GM21619 (cell line): ENCODE measurements at regions not wholly inside any gene's neighbourhood (a gene's known extent, or its start where the extent isn't known, plus 50 kb on each side); places are given as distances from the start of the nearest gene placed in this dataset.
A peak's percentile ranks its signal among the peaks of the same experiment; 100 is the strongest.

ENCODE experiments used
- ATAC-seq: cut with Tn5 transposase; IDR thresholded peaks from one replicate; pipeline ENCODE4 v1.9.1; 2021; ENCODE audit not compliant: unreplicated experiment

DNA sequence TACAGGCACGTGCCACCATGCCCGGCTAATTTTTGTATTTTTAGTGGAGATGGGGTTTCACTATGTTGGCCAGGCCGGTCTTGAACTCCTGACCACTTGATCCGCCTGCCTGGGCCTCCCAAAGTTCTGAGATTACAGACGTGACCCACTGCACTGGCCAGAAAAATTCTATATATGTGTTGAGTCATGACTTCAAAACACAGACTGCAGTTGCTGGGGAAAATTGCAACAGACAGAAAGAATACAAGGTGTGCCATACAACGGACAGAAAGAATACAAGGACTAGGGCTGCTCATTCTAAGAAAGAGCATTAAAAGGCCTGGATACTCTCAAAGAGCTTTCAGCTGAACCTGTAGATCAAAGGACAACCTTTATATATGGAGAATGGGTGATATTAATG lies 109.6 kb upstream of the ACSL4 start:
- no peak for ATAC-seq

GRCh38 chrX:109843963-109844751 lies 111.1 kb upstream of the ACSL4 start:
- ATAC-seq, result peak; percentile 43

GRCh38 chrX:109844986-109845385 lies 111.9 kb upstream of the ACSL4 start:
- no peak for ATAC-seq

- no peak for ATAC-seq
Observed at GRCh38 chrX:109845996-109846395, 112.9 kb upstream of the ACSL4 start.

DNA sequence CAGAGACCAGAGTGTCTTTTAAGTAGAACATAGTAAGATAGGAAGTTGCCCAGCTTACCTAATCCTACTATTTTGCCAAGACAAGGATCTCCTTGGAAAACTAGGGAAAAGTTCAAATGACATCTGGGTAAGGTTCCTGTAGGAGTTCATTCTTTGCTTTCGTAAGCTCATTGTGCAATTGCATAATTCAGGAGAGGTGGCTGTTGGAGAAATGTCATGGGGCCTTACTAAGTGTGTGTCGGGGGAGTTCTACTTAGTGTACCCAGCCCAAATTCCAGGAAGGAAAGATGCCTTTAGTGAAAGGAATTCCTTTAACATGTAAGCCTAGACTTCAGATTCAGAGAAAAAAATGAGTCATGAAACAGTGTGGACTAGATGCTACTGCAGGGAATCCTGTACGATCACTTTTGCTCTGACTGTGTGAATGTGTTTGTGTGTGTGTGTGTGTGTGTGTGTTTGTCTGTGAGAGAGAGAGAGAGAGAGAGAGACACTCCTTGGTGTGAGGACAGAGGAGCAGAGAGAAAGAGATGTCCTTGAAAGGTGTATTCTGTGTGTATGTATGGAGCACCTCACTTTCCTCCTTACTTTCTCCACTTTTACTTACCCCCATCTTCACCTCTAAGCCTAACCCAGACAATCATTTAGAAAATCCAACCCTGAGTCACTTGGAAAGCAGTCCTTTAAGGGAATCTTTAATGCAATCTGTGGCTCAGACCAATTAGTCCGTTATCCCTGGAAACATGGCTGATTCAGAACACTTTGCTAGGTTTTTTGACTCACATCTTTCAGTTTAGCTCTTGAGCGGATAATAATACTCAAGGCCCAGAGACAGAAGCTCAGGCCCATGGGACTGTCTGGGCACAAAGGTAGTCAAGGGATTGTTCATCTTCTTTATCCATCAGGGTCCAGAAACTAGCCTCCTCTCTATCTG lies 114.5 kb upstream of the ACSL4 start:
- ATAC-seq, result no peak

GRCh38 chrX:109848461-109849050 lies 115.5 kb upstream of the ACSL4 start:
- peak; percentile 88 for ATAC-seq

- no peak for ATAC-seq
Observed at GRCh38 chrX:109854096-109854495, 121.0 kb upstream of the ACSL4 start.

DNA sequence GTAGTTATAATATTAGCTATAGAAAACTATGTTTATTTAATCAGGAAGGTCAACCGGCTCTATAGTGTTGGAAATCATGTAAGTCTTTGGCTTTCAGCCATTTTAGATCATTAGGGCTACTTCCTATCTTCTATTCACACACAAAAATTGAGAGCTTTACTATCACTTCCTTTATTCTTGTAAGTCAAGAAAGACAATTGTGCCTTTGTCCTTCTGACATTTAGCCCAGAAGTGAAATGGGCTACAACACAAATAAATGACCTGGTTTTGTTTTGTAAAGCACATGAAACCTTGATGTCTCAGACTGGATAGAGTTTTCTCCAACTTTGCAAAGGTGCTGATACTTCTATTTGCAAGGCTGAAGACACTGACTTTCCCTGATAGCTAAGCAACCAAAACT lies 122.4 kb upstream of the ACSL4 start:
- ATAC-seq, result peak; percentile 70

DNA sequence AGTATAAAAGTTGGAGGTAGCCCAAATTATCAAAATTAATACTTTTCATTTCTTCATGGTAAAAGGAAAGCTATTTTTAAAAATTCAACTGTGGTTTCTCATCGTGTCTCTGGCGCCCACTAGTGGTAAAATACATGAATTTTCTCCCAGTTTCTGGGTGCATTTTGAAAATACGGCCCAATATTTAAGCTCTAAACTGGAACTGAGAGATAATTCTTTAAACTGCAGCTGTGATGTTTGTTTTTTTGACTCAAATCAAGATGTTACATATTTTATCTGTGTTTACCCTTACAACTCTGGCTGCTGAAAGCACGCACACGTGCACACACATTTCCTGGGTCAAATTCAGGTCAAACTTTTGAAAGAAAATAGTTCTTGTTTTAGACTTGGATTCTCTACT lies 123.9 kb upstream of the ACSL4 start:
- no peak for ATAC-seq

DNA sequence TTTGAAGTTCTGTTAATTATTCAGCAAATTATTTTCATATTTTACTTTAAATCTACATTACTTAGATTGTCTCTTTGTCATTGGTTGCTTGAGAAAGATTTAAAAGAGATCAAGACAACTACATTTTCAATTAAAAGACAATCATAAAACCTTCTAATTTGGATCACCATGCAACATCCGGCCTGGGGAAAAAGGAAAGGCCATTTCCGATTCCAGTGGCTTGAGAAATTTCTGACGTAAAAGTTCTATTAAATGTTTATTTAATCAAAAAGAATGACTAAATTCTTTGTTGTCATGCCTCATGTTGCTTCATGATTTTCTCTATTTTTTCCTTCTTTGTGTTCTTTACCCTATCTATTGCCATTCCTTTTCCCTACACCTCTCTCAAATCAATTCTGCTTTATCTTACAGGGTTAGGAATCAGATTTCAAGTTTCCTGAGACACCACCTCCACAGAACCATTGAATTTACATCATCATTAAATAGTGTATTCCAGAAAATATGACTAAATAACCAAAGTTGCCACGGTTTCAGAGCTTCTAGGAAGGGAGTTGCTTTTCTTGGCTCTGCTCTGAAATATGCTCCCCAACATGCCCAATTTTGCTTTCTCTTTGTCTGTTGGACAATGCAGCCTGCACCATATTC lies 124.6 kb upstream of the ACSL4 start:
- ATAC-seq, result no peak

GRCh38 chrX:109858602-109859341 lies 125.7 kb upstream of the ACSL4 start:
- ATAC-seq, result no peak

- ATAC-seq, result no peak
Observed at GRCh38 chrX:109859651-109860050, 126.6 kb upstream of the ACSL4 start.

DNA sequence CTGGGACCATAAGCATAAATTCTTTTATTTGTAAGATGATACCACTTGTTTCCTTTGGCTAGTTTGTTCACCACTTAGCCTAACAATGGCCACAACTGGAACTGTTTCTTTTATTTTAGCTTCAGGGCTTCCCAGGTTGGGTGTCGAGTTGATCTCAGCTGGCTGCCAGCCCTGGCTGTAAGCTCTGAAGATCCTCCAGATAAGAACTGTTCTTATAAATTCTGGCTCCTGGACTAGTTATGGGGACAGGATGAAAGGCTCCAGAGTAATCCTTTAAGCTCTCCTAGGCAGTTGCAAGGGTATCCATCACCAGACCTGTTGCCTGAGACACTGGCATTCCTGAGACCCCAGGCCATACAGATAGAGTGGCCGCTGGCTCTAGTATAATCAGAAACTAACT lies 129.4 kb upstream of the ACSL4 start:
- ATAC-seq, result no peak

- ATAC-seq, result no peak
Observed at GRCh38 chrX:109863811-109864210, 130.8 kb upstream of the ACSL4 start.

DNA sequence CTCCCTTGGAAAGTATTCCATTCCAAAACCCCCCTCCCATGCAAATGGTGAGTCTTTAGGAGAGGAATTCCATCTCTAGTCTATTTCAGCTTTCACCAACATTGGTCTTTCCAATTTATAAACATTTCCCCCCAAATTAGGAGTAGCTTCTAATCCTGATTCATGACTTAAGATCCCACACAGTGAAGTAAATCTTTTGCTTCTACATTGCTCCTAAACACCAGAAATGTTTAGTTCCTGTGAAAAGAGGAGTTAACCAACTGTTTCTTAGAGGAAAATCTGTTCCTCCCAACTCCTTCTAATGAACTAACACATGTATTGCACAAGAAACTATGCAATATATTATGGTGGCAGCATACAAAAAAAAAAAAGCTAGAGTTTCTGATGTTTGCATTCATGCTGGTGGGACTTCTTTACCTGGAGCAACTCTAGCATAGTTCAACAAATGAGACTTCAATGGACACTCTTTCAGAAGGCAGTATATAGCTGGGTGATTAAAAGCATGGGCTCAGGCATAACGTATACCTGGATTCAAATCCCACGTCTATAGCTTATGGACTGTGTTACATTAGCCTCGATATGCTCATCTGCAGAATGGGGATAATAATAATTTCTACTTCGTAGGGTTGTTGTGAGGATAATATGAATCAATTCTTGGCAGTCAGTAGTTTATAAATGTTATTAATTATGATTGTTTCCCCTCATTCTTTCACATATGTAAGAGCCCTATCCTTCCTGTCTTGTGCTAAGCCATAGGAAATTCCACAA lies 131.6 kb upstream of the TMEM164 start:
- no peak for ATAC-seq

DNA sequence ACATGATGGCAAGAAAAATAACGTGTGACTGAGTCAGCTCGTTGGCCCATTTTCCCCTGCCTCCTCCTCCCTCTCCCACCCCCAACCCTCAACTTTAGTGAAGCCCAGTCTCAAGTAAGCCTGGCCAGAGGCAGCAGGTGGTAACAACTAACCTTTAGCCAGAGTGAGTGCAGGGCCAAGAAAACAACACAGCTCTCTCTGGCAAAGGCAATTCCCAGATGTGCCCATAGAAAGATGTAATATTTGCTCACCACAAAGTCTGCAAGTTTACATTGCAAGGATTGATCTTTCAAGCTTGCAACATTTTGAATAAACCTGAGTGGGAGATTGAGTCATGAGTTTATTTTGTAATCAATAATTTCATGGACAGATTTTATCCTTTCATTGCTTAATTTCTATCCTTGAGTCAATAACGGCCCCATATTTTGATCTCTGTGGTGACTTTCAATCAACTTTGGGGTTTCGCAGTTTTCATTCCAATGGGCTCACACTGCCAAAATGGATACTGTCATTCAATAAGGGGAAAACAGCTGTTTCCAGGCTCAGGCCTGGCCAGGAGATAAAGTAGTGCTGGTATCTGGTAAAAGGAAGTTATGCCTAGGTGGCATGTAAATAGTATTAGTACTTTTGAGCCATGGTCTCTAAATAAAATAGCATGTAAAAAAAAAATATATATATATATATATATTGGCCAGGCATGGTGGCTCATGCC lies 130.7 kb upstream of the TMEM164 start:
- no peak for ATAC-seq

- ATAC-seq, result no peak
Observed at GRCh38 chrX:109873574-109873973, 129.3 kb upstream of the TMEM164 start.

DNA sequence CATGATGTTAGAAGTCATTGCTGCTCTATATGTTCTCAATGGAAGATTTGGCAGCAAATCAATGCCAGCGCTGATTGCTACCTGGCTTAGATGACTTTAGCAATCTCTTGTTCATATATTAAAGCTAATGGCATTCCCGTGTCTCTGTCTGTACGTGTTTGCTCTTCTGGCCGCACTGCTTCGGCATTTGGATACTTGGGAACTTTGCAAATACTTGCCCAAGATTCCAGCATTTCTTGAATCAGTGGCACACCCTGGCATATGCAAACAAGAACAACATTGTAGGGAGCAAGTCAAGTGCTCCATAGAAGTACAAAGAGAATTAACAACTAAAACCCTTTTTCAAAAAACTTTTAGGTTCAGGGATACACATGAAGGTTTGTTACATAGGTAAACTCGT lies 128.9 kb upstream of the TMEM164 start:
- no peak for ATAC-seq

DNA sequence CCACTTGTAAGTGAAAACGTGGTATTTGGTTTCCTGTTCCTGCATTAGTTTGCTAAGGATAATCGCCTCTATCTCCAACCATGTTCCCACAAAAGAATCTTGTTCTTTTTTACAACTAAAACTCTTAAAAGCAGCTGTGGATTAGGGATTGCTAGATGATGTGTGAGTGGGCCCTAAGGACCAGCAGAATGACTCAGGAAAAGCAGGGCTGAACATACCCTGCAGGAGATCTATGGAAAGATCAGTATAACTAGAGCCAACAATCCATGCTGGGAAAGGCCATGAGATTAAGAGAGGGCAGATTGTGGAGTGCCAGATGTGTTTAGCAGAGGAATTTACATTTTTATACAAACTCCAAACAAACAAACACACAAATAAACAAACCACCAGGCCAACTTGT lies 128.4 kb upstream of the TMEM164 start:
- ATAC-seq, result no peak
